GM19328 (cell line): ENCODE measurements at regions not wholly inside any gene's neighbourhood (a gene's known extent, or its start where the extent isn't known, plus 50 kb on each side); places are given as distances from the start of the nearest gene placed in this dataset.
"Not testable (repeated sequence)": the region's sequence is repeated elsewhere in the genome, so short reads cannot be mapped to it uniquely, and the experiment has no call there.

Experiments used
- ATAC-seq: cut with Tn5 transposase; IDR thresholded peaks from one replicate; pipeline ENCODE4 v1.9.1; 2021; ENCODE audit warnings: mild to moderate bottlenecking, moderate library complexity; ENCODE audit not compliant: unreplicated experiment

DNA sequence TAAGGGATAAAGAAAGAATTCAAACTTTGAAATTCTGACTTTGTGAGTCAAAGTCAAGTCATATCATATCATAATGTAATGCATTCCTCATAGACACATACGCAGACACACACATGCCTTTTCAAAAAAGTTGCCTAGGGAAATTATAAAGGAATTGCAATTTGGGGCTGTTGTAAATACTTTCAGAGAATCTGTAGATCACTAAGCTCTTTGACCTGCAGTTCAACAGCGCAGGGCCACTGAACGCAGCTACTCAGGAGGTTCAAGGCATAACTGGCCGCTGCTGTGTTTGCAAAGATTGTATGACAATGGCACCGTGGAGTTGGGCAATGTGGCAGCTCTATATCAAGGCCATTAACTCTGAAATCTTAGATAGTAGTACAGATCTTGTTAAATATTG, 188.4 kb upstream of the THRB start:
- ATAC-seq, result no peak

DNA sequence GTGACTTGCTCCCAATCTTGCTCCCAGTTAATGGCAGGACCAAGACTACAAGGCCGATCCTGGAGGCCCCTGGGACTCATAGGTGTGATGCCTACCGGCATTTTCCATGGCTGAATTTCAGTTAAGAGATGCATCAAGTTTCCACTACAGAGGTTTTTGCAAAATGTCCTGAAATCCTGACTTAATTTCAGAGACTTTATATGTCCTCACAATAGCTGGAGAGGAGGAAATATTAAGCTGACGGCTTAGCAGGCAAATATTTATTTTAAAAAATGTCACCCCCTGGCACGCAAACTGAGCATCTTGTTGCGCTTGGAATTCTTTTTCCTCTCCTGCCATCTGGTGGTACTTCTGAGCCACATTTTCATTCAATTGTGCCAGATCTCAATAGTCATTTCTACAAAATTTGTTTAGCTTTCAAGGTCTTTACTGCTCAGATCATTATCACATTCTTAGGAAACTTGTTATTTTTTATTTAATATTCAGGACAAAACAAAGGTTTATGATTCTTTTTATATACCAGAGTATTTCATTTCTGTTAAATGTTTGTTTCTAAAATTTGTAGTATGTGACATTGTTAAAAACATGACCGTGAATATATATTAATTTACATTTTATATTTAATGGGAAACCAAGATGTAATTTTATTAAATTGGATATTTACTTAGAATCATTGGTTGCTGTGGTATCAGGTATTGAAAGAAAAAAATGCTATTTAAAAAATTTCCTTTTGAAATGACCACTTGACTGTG, 189.2 kb upstream of the THRB start:
- no peak for ATAC-seq

DNA sequence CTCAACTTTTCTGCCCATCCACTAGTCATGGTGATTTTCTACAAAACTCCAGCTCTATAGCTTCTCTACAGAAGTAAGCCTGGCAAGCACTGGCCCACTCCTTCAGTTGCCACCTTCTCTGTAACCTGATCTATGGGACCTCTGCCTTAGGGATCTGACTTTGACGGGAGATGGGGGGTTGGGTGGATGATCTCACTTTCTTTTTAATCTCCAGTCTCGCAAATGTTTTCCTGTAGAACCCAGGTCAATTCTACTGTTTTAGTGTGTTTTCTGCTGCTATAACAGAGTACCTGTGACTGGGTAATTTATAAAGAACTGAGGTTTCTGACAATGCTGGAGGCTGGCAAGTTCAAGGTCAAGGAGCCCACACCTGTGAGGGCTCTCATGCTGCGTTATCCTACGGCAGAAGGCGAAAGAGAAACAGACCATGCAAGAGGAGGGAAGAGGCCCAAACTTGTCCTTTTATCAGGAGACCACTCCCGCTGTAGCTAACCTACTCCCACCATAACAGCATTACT, 189.9 kb upstream of the THRB start:
- ATAC-seq, result no peak

GRCh38 chr3:24686808-24687207, 192.2 kb upstream of the THRB start:
- ATAC-seq, result no peak

DNA sequence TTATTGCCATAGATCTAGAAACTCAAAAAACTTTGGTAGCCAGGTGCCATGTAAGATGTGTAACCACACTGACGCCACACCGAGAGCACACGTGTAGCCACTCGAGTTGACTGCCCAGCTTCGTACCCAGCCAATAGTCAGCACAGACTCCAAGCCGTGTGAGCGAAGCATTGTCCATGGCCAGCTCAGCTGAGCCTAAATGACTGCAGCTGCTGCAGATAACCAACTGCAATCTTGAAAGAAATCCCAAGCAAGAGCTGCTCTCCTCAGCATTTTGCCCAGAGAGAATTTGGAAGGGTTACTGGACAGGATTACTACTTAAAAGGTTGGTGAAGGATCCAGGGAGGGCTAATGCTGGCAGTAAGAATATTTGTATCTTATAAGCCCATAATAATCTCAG, 193.0 kb upstream of the THRB start:
- no peak for ATAC-seq

DNA sequence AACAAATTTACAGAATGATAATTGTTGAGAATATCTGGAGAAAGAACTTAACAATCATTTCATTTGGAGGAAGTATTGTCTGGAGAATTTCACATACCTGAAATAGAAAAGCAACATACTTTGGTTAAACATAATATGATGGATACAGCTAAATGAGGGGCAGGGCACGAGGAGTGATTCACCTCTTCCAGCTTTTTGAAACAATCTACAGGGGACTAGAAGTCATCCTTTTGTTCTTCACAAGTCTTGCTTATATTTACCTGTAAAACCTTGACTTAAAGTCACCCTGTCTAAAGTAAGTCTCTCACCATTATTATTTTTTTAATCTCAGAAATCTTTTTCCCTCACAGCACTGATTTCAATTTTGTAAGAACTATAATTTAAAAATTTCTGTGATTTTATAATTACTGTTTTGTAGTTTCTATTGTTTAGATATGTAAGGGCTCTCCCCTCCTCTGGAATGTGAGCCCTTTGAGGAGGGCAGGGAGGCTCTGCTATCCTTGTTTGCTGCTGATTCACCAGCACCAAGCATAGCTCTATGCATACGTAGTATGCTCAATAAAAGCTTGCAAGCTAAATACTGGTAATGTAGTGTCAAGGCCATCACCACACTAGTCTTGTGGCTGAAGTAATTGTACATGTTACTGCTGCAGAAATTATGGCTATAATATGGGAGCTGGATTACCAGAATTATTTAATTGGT, 193.9 kb upstream of the THRB start:
- ATAC-seq, result no peak

DNA sequence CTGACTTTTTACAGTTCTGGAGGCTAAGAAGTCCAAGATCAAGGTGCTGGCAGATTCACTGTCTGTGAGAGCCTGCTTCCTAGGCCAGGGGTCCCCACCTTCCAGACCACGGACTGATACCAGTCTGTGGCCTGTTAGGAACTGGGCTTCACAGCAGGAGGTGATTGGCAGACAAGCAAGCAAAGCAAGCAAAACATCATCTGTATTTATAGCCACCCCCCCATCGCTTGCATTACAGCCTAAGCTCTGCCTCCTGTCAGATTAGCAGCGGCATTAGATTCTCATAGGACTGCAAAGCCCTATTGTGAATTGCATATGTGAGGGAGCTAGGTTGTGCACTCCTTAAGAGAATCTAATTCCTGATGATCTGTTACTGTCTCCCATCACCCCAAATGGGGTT, 194.7 kb upstream of the THRB start:
- no peak for ATAC-seq

GRCh38 chr3:24690777-24691176, 196.1 kb upstream of the THRB start:
- ATAC-seq, result no peak

GRCh38 chr3:24699078-24699477, 204.4 kb upstream of the THRB start:
- not testable (repeated sequence) for ATAC-seq

- ATAC-seq, result no peak
Measured at GRCh38 chr3:24704496-24704895, 209.8 kb upstream of the THRB start.

DNA sequence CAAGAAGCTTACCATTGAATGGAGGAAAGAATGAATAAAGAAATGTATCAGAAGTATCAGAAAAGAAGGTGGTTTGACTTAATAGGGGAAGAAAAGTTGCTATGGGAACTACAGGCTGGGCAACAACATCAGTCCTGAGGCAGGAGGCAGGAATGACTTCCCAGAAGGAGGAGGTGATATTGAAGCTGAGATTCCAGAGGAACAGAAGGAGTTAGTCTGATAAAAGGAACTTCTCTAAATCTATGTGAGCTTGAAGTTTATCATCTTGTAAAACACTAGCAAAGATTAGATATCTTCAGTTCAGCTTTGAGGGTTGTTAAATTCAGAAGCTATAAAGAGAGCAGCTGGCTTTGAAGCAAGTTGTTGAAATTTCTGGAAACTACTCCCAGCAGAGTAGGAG, 213.3 kb upstream of the THRB start:
- ATAC-seq, result no peak

- ATAC-seq, result no peak
Measured at GRCh38 chr3:24709956-24710355, 215.3 kb upstream of the THRB start.

- no peak for ATAC-seq
Measured at GRCh38 chr3:24713516-24713915, 218.9 kb upstream of the THRB start.

DNA sequence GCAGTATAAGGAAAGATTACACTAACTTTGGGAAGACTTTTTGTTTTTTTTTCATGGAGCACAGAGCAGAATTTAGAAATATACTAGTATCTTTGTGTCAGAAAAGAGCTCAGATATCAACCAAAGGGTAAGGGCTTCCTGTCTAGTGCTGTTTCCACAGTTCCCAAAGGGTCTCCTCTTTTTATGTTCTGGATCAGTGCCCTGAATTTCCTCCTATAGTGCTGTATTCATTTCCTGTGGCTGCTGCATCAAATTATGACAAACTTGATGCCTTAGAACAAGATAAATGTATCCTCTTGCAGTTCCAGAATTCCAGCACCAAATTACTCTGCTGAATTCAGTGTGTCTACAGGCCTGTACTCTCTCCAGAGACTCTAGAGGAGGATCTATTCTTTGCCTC, 219.8 kb upstream of the THRB start:
- ATAC-seq, result no peak

GRCh38 chr3:24715171-24715792, 220.6 kb upstream of the THRB start:
- ATAC-seq, result no peak

- ATAC-seq, result no peak
Measured at GRCh38 chr3:24722087-24722486, 227.4 kb upstream of the THRB start.

DNA sequence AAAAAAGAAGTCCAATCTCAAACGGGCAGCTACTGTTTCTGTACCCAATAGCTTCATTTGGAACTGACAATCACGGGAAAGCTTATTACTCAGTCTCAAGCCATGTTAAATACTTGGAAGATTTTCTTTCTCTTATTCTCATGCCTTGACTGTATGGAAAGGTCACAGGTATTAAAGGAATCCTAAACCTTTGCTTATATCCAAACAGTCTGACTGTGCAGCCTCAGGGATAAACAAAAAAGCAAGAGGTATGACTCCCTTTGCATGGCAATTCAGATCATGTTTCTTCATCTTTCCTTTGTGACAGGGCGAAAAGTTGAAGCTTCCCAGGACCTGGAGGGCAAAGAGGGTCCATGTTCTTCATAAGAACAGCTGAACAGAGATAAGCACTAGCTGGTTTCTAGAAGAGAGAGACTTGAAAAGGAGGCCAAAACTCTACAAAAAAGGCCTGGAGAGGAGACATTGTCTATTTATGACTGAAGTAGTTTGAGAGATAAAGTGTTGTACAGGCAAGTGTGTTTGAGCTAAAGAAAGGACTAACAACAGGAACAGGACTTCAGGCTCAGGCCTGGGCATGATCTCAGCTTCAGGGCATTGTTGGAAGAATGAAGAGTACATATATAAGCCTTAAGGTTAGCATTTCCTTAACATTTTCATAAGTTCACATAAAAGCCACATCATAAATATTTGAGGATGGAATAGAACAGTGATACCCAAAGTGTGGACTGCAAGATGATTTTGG, 231.0 kb upstream of the THRB start:
- ATAC-seq, result no peak

DNA sequence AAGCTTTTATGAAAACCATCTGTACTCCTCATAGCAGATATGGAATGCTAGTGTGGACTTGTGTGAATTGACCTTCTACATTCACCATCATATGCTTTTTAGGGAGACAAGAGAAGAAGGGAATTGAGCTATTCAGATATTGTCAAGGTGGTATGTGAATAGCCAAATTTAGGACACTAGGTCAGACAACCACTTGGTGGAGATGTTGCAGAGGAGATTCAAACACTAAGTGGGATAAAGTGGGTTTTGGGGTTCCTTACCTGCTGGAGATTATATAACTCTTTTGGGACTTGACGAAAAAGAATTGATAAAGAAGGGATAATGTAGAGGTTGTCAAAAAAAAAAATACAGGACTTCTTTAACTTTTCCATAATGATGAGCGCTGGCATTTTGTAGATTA, 231.8 kb upstream of the THRB start:
- no peak for ATAC-seq

DNA sequence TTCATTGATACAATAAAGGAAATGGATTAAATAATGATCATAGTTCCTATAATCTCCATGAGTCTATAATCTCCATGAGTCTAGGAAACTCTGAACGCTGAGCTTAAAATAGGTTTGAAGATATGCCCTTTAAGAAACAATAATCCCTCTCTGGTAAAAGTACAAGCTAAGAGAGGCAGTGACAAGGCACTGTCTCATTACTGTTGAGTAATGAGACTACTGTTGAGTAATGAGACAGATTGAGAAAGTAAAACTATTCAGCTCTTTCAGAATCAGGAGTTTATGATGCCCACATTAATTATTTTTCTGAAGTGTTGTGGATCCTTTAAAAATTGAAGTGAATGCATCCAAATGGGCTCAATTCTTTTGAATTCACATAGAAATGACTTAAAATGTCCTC, 235.5 kb upstream of the THRB start:
- ATAC-seq, result no peak

DNA sequence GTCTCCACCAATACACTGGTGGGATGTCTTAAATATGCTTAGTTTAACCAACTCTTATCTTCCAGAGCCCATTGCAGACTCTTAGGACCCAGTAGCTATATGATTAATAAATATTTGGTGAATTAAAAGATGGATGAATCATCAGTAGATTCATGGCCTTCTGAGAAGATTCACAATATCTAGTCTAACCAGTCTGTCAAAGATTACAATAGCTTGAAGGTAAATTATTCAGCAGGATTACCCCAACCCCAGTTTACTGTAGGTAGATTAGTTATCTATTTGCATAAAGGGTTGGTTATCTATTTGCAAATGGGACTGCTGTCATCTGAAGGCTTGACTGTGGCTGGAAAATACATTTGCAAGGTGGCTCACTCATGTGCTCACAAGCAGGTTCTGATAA, 239.4 kb upstream of the THRB start:
- ATAC-seq, result no peak

DNA sequence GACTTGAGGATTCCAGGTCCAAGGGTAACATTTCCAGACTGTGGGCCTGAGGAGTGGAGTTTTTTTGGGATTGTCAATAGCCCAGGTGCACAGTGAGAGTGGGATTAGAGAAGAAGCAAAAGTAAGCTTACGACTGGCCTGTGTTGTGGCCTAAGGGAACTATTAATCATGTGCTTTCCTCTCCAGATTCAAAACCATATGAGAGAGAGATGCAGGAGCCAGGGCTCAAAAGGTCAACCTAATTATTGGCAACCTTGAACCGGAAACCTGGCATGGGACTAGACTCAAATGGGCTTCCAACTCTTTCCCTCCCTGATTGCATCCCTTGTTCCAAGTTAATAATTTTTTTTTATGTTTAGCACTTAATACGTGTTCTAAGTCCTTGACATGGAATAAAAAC, 242.1 kb upstream of the THRB start:
- ATAC-seq, result no peak
